ENCODE measurements at regions not wholly inside any gene's neighbourhood (a gene's known extent, or its start where the extent isn't known, plus 50 kb on each side); places are given as distances from the start of the nearest gene placed in this dataset.

DNA sequence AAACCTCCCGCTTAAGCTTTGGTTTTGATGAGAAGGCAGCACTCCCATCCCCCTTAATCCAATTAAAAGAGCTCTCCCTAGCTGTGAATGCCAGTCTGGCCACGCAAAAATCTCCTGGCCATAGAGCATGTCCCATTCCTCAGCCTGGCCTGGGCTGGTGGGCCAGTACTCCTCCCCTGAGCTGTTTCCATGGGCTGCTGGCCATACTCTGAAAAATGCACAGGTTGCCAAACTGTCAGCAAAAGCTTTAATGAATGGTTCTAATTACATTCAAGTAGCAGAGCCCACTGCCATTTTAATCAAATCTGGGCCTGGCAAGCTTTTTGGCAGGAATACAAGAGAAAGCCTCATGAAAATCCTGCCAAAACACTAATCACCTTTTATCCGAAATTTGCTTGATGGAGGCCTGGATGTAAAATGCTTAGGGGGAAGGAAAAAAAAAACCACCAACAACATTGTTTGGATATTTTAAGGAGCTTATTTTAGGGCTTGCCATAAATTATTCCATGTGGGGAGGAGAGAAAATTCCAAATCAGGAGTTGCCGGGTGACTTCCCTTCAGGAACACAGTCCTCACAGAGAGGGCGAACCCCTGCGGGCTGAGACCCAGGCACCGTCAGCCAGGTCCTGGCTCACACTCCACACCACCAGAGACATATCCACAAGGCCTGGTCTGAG, 243.3 kb downstream of the SEC61B start:
- in situ Hi-C loops (cut with MboI; ENCODE audit: low sequenced_read_pairs, unreplicated experiment) = no loop called here
- TF ChIP-seq CTCF (IDR thresholded peaks at IDR 0.05; ENCODE audit: borderline replicate concordance, control extremely low read depth, extremely low read depth, insufficient read depth, missing control alignments) = no peak
- no peak for DNase-seq (ENCODE audit: low spot score)

DNA sequence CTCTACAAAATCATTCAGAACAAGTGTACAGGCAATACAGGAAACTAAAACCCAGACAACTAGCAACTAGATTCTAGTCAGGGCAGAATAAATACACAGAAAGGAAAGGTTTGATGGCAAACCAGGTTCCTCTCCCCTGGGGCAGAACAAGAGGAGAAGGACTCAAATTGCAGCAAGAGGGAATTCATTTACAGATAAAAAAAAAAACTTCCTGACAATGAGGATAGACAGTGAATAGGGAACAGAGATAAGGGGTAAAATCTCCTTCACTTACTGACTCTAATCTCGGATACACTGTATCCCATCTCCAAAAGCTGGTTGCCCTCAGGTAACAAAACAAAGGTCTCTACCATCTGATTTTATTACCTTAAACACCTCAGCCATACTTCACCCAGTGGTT, 244.0 kb downstream of the SEC61B start:
- in situ Hi-C loops (cut with MboI; ENCODE audit: low sequenced_read_pairs, unreplicated experiment) = no loop called here
- TF ChIP-seq CTCF (IDR thresholded peaks at IDR 0.05; ENCODE audit: borderline replicate concordance, control extremely low read depth, extremely low read depth, insufficient read depth, missing control alignments) = no peak
- DNase-seq (ENCODE audit: low spot score) = no peak

- no peak for TF ChIP-seq CTCF (IDR thresholded peaks at IDR 0.05; ENCODE audit: borderline replicate concordance, control extremely low read depth, extremely low read depth, insufficient read depth, missing control alignments)
- in situ Hi-C loops (cut with MboI; ENCODE audit: low sequenced_read_pairs, unreplicated experiment) = no loop called here
- DNase-seq (ENCODE audit: low spot score) = no peak
Measured at GRCh38 chr9:99466781-99467180, 244.7 kb downstream of the SEC61B start.

GRCh38 chr9:99471033-99471432, 249.0 kb downstream of the SEC61B start:
- DNase-seq (ENCODE audit: low spot score) = no peak
- in situ Hi-C loops (cut with MboI; ENCODE audit: low sequenced_read_pairs, unreplicated experiment) = no loop called here
- TF ChIP-seq CTCF (IDR thresholded peaks at IDR 0.05; ENCODE audit: borderline replicate concordance, control extremely low read depth, extremely low read depth, insufficient read depth, missing control alignments) = no peak

GRCh38 chr9:99472240-99472915, 250.3 kb downstream of the SEC61B start:
- no peak for DNase-seq (ENCODE audit: low spot score)
- in situ Hi-C loops (cut with MboI; ENCODE audit: low sequenced_read_pairs, unreplicated experiment) = no loop called here
- TF ChIP-seq CTCF (IDR thresholded peaks at IDR 0.05; ENCODE audit: borderline replicate concordance, control extremely low read depth, extremely low read depth, insufficient read depth, missing control alignments) = no peak

DNA sequence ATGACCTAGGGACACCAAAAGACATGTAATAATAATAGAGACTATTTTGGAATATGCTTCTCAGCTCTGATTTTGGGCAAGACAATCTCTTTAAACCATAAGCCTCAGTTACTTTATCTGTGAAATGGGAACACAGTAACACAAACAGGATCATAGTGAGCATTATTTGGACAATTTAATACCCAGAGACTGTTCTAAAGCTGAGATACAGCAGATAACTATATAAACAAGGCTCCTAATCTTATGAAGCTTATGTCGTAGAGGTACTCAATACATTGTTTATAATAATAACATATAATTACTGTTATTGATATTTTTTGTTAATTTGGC, 250.8 kb downstream of the SEC61B start:
- in situ Hi-C loops (cut with MboI; ENCODE audit: low sequenced_read_pairs, unreplicated experiment) = no loop called here
- no peak for TF ChIP-seq CTCF (IDR thresholded peaks at IDR 0.05; ENCODE audit: borderline replicate concordance, control extremely low read depth, extremely low read depth, insufficient read depth, missing control alignments)
- DNase-seq (ENCODE audit: low spot score) = no peak

All from GM13976 (cell line).